ENCODE measurements at regions not wholly inside any gene's neighbourhood (a gene's known extent, or its start where the extent isn't known, plus 50 kb on each side); places are given as distances from the start of the nearest gene placed in this dataset.
"Not testable (repeated sequence)": the region's sequence is repeated elsewhere in the genome, so short reads cannot be mapped to it uniquely, and the experiment has no call there.

DNA sequence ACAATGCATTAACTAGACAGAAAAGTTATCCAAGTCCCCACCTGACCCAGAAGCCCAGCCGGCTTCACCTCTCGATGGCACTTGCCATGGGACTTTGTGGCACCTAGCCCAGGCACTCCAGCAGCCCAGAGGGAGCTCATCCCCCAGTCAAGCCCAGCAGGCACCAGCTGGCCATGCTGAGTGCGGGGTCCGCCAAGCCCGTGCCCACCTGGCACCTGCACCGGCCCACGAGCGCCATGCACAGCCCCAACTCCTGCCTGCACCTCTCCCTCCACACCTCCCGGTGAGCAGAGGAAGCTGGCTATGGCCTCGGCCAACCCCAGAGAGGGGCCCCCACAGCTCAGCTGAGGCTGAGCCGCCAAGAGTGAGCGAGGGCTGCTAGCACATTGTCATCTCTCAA is 1759.1 kb downstream of the OLFM4 start:
- no peaks in the 10 kb centered on the region for H3K36me3 ChIP-seq
- no peaks in the 10 kb centered on the region for H3K9me3 ChIP-seq (ENCODE audit: severe bottlenecking)
- no peaks in the 10 kb centered on the region for H3K27me3 ChIP-seq (ENCODE audit: insufficient read depth, low read depth, severe bottlenecking)
- H3K27ac ChIP-seq: no peak overlapping the region
- no peak for DNase-seq
- TF ChIP-seq, protein P1, sequence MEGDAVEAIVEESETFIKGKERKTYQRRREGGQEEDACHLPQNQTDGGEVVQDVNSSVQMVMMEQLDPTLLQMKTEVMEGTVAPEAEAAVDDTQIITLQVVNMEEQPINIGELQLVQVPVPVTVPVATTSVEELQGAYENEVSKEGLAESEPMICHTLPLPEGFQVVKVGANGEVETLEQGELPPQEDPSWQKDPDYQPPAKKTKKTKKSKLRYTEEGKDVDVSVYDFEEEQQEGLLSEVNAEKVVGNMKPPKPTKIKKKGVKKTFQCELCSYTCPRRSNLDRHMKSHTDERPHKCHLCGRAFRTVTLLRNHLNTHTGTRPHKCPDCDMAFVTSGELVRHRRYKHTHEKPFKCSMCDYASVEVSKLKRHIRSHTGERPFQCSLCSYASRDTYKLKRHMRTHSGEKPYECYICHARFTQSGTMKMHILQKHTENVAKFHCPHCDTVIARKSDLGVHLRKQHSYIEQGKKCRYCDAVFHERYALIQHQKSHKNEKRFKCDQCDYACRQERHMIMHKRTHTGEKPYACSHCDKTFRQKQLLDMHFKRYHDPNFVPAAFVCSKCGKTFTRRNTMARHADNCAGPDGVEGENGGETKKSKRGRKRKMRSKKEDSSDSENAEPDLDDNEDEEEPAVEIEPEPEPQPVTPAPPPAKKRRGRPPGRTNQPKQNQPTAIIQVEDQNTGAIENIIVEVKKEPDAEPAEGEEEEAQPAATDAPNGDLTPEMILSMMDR (IDR thresholded peaks at IDR 0.05; ENCODE audit: low read depth, low read length): no peak
- H3K4me3 ChIP-seq (ENCODE audit: low read depth, low read length): no peak overlapping the region

DNA sequence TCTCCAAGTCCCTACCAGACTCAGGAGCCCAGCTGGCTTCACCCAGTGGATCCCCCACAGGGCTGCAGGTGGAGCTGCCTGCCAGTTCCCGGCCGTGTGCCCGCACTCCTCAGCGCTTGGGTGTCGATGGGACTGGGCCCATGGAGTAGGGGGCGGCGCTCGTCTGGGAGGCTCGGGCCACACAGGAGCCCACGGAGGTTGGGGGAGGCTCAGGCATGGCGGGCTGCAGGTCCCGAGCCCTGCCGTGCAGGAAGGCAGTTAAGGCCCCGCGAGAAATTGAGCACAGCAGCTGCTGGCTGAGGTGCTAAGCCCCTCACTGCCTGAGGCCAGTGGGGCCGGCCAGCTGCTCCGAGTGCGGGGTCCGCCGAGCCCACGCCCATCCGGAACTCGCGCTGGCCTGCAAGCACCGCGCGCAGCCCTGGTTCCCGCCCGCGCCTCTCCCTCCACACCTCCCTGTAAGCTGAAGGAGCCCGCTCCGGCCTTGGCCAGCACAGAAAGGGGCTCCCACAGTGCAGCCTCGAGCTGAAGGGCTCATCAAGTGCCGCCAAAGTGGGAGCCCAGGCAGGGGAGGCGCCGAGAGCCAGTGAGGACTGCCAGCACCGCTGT is 1771.1 kb downstream of the OLFM4 start:
- TF ChIP-seq, protein P1 (IDR thresholded peaks at IDR 0.05; ENCODE audit: low read depth, low read length): no peak
- H3K9me3 ChIP-seq (ENCODE audit: severe bottlenecking): no peaks in the 10 kb centered on the region
- no peak for DNase-seq

DNA sequence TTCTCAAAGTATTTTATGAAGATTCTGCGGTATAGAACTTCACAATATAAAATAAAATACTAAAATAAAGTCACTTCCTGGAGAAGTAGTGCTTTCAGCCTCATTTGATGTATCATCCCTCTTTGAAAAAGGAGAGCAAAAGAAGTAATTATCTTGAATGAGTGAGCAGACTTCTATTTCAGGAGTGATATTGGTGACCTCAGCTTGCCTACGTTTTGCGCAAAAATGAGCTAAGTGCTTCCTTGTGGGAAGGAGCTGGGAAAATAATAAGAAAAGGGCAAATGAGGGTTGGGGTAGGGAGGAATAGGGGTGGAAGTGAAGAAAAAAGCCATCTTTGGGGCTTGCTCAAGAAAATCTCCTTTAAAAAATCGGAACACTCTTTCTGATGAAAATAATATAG is 1773.6 kb downstream of the OLFM4 start:
- Histone ChIP-seq H3K27ac (no peak overlapping the region), H3K4me3 (ENCODE audit: low read depth, low read length) (no peak overlapping the region), H3K9me3 (ENCODE audit: severe bottlenecking) (no peaks in the 10 kb centered on the region), H3K36me3 (no peaks in the 10 kb centered on the region), H3K27me3 (ENCODE audit: insufficient read depth, low read depth, severe bottlenecking) (no peaks in the 10 kb centered on the region)
- DNase-seq: no peak
- TF ChIP-seq, protein P1 (IDR thresholded peaks at IDR 0.05; ENCODE audit: low read depth, low read length): no peak

More for the DNA sequence above, 1771.1 kb downstream of the OLFM4 start:
- no peaks in the 10 kb centered on the region for H3K27me3 ChIP-seq (ENCODE audit: insufficient read depth, low read depth, severe bottlenecking)
- no peak overlapping the region for H3K27ac ChIP-seq
- no peaks in the 10 kb centered on the region for H3K36me3 ChIP-seq
- no peak overlapping the region for H3K4me3 ChIP-seq (ENCODE audit: low read depth, low read length)

DNA sequence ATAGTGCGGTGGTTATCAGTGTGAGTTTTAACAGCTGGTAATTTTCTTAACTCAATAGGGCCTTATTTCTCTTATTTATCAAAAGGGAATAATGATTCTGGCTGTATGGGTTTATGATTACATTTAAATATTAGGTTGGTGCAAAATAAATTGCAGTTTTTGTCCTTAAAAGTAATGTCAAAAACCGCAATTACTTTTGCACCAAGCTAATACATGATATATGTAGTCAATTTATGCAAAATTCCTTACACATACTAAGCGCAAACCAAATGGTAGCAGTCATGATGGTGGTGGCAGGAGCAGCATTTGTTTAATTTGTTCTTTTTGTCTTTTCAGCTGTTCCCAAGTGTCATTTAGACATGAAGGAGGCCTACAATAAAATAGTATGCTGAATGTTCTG is 1777.1 kb downstream of the OLFM4 start:
- no peaks in the 10 kb centered on the region for H3K27me3 ChIP-seq (ENCODE audit: insufficient read depth, low read depth, severe bottlenecking)
- H3K27ac ChIP-seq: no peak overlapping the region
- no peak overlapping the region for H3K4me3 ChIP-seq (ENCODE audit: low read depth, low read length)
- H3K36me3 ChIP-seq: no peaks in the 10 kb centered on the region
- H3K9me3 ChIP-seq (ENCODE audit: severe bottlenecking): no peaks in the 10 kb centered on the region
- DNase-seq: no peak
- TF ChIP-seq, protein P1 (IDR thresholded peaks at IDR 0.05; ENCODE audit: low read depth, low read length): no peak

DNA sequence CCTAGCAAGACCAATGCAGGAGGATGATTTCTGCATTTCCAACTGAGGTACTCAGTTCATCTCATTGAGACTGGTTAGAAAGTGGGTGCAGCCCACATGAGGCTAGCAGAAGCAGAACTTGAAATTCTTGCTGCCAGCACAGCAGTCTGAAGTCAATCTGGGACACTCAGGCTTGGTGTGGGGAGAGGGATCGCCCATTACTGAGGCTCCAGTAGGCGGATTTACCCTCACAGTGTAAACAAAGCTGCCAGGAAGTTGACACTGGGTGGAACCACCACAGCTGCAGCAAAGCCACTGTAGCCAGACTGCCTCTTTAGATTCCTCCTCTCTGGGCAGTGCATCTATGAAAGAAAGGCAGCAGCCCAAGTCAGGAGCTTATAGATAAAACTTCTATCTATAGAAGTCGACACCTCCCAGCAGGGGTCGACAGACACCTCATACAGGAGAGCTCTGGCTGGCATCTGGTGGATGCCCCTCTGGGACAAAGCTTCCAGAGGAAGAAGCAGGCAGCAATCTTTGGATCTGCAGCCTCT is 1793.4 kb downstream of the OLFM4 start:
- DNase-seq; H3K4me3 ChIP-seq (ENCODE audit: low read depth, low read length); H3K9me3 ChIP-seq (ENCODE audit: severe bottlenecking); H3K27me3 ChIP-seq (ENCODE audit: insufficient read depth, low read depth, severe bottlenecking); H3K27ac ChIP-seq; H3K36me3 ChIP-seq: not testable (repeated sequence)

DNA sequence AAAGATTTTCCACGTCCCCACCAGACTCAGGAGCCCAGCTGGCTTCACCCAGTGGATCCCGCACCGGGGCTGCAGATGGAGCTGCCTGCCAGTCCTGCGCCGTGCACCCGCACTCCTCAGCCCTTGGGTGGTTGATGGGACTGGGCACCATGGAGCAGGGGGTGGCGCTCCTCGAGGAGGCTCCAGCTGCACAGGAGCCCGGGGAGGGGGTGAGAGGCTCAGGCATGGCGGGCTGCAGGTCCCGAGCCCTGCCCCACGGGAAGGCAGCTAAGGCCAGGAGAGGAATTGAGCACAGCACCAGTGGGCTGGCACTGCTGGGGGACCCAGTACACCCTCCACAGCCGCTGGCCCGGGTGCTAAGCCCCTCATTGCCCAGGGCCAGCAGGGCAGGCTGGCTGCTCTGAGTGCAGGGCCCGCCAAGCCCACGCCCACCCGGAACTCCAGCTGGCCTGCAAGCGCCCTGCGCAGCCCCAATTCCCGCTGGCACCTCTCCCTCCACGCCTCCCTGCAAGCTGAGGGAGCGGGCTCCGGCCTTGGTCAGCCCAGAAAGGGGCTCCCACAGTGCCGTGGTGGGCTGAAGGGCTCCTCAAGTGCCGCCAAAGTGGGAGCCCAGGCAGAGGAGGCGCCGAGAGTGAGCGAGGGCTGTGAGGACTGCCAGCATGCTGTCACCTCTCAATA is 1800.9 kb downstream of the OLFM4 start:
- not testable (repeated sequence) for H3K9me3 ChIP-seq (ENCODE audit: severe bottlenecking); H3K4me3 ChIP-seq (ENCODE audit: low read depth, low read length); DNase-seq; H3K36me3 ChIP-seq; H3K27me3 ChIP-seq (ENCODE audit: insufficient read depth, low read depth, severe bottlenecking); H3K27ac ChIP-seq
